GM19035 (cell line): ENCODE measurements at regions not wholly inside any gene's neighbourhood (a gene's known extent, or its start where the extent isn't known, plus 50 kb on each side); places are given as distances from the start of the nearest gene placed in this dataset.
A peak's percentile ranks its signal among the peaks of the same experiment; 100 is the strongest.
"Not testable (repeated sequence)": the region's sequence is repeated elsewhere in the genome, so short reads cannot be mapped to it uniquely, and the experiment has no call there.

Source experiments
- ATAC-seq: cut with Tn5 transposase; IDR thresholded peaks from one replicate; pipeline ENCODE4 v1.9.1; 2021; ENCODE audit not compliant: unreplicated experiment

DNA sequence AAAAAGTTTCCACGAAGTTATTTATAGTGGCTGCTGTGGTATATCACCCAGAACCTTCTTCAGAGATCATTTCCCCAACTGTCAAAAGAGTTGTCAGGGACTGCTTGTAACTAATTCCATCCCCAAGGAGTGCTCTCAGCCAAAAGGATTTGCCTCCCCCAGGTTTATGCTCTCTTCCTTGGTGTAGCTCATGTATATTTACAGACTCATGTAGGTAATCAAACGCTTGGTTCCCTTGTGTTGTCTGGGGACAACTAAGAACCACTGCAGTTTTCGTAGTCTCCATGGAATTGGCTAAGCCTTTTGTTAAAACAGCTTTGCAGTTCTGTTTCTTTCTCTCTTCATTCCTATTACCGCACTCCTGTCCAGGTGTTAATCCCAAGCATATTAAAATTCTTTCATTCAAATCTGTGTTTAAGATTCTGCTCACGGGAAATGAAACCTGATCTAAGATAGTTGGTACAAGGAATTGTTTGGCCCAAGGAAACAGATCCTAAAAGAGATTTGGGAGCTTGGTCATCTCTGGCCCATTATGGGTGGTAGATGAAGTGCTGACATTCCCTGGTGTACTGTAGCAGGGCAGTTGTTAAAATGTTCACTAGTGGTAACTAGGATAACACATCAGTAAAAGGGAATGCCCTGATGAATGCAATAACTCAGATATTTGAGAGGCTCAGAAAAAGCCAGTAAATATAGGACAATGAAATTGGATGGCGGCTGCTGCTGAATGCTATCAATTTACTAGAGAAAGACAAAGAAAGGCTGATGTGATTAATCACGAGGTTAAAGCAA lies 361.3 kb upstream of the GBE1 start:
- ATAC-seq: no peak

DNA sequence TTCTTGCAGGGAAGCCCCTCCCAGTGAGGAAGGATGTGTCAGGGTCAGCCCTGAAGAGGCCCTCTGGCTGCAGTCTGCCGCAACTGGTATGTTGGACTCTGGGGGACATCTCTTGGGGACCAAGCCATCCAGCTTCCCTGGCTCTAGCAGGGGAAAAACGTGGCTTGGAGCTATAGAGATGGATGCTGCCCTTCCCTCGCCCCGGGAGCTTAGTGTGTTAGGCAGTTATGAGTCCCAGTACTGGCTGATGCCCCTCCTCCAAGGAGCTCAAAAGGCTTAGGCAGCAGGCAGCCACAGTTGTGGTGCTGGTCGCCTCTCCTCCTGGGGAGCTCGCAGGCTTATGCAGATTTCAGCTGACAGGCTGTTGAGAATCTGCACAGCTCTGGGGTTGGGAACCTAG lies 353.1 kb upstream of the GBE1 start:
- ATAC-seq: no peak

DNA sequence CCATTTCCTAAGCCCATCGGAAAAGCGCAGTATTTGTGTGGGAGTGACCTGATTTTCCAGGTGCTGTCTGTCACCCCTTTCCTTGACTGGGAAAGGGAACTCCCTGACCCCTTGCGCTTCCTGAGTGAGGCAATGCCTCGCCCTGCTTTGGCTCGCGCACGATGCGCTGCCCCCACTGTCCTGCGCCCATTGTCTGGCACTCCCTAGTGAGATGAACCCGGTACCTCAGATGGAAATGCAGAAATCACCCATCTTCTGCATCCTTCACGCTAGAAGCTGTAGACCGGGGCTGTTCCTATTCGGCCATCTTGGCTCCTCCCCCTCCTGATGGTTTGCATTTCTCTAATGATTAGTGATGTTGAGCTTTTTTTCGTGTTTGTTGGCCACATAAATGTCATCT lies 349.3 kb upstream of the GBE1 start:
- ATAC-seq: not testable (repeated sequence)

DNA sequence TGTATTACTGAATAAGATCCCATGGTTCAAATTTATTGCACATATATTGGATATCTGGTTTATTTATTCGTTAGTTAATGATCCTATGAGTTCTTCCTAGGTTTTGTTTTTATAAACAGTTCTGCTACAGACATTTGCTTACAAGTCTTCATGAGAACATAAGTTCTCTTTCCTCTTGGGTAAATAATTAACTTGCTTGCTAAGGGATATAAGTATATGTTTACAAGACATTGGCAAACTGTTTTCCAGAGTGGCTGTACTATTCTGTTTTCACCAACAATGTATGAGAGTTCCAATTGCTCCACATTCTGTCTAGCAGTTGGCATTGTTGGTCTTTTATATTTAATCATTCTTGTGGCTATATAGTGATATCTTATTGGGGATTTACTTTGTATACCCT lies 341.8 kb upstream of the GBE1 start:
- ATAC-seq: no peak

DNA sequence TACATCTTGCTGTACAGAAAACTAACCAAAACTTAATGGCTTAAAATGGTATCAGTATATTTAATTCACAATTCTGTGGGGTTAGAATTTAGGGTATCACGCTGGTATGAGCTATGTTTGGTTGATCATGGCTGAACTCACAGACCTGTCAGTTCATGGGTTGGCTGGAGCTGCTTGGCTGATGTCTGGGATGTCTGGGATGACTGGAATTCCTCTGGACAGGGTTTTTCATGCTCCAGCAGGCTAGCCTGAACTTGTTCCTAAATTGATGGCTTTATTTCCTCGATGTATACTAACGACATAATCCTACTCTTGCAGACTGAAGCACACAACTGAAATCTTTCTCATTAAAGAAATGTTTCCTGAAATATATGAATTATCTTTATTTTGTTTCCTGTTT lies 338.9 kb upstream of the GBE1 start:
- ATAC-seq: no peak

DNA sequence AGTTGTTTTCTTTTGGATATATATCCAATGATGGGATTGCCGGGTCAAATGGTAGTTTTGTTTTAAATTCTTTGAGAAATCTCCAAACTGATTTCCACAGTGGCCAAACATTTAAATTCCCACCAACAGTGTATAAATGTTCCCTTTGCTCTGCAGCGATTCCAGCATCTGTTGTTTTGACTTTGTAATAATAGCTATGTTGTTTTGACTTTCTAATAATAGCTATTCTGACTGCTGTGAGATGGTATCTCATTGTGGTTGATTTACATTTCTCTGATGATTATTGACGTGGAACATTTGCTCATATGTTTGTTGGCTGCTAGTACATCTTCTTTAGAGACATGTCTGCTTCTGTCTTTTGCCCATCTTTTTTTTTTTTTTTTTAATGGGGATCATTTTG lies 332.2 kb upstream of the GBE1 start:
- ATAC-seq: no peak

DNA sequence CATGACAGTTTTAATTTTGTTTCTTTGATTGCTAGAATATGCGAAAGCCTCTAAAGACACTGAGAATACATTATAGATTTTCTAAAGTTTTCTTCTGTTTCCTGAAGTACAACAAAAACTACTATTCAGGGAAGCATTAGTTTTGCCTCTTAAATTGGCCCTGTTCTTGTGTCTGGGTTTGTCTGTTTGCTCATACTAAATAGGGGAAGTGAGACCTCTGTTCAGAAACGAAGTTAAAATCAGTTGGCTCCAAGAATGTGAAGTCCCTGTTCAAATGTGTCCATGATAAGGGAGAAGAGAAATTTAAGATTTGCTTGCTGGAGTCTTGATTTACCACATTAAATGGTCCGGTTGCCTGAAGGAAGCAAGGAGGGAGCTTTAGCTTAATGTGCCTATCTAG lies 327.3 kb upstream of the GBE1 start:
- ATAC-seq: peak; percentile 60

DNA sequence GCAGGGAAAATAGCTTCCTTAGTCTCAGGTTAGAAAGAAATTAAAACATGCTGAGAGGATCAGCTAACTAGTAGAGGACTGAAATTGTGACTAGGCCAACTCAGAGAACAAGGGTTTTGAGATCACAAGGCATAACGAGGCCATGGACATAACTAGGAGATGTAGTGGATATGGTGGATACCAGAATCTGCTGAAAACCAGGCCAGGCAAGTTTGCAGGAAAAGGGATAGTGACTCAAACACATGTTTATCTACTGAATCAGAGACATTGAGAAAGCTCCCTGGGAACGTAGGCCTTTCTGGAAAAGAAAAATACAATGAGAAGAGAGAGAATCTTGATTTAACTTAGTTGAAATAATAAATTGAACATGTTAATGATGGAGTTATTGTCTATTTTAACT lies 326.5 kb upstream of the GBE1 start:
- ATAC-seq: no peak

DNA sequence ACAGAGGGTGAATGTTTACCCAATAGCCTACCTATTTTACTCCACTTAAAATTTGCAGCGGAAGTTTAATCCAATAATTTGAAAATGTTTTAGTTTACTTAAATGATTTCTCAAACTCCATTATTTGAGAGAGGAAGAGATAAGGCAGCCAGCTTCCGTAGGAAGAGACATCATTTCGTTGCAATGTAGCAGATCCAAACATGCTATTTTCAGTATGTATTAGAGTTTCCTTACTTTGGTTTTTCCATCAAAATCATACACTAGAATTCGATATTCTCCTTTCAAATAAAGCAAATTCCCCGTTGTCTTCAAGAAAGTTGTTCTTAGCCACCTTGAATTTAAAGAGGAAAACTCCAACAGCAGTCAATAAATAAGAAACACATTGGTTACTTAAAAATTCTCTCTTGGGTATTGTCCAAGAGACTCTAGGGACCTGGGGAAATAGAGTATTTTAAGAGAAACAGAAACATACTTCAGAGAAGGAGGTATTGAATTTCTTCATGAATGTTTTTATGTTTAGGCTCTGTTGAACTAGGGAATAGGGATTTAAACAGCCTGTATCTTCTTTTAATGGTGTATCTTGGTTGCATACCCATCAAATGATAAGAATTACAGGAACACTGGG lies 324.5 kb upstream of the GBE1 start:
- ATAC-seq: no peak

DNA sequence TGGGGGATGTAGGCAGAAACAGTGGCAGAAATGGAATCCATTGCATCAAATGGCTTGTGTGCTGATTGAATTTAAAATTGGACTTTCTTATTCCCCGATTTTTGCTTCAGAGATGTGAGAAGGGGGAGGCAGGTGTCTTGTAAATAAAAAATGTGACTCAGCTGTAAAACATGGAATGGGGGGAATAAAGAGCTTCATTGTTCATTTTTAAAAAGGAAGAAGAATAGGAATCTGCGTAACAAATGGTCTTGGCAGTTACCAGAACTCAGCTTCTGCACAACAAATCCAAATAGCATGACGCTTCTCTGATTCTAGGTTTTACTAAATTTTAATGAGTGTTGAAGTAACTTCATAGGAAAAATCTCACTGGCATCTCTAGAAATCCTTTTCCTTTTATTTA lies 323.9 kb upstream of the GBE1 start:
- no peak for ATAC-seq

DNA sequence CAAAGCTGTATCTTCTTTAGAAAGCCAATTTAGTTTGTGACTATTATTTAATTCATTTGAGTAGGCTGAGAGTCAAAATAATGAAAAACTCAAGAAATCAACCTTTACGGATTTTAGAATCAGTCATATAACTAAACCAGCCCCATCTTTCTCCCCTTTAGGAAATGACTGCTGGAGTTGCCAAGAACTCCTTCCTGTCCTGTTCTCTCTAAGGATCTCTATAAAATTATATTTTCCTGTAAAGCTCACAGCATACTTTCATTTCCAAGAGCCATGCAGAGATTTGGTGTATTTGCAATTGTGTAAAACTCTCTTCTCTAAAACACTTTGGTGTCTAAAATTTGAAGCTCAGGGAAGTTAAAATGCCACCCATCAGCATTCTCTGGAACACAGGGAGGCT lies 323.4 kb upstream of the GBE1 start:
- no peak for ATAC-seq

DNA sequence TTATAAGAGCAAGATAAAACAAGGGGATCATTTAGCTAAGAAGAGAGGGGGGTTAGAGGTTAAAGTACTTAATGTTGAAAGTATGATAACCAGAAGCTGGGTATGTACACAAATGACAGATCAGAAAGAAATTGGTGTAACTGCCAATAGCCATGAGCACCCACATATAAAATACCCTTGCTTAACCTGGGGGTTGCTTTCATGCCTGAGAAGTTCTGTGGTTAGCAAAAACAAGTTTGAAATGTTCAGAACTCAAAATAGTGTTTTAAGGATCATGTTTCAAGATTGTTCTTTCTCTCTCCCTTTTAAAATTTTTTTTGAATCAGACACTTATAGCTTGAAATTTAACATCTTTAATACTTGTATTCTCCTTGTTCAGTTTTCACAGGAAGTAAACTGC lies 321.4 kb upstream of the GBE1 start:
- ATAC-seq: no peak

DNA sequence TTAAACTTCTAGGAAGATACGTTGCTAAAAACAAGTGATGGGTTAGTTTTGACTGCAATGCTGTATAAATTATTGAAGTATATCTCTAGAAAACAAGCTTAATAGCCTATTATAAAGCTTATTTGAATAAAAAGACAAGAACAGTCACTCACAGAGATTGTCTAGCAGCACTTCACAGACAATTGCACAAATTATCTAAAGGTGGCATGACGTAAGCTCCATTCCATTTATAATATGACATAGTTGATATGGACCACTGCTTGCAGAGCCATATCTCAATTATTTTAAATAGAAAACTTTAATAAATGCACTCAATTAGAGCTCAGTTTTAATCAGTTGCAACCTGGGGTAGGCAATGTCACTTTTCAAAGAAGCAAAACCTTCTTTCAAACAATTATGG lies 319.9 kb upstream of the GBE1 start:
- ATAC-seq: no peak

DNA sequence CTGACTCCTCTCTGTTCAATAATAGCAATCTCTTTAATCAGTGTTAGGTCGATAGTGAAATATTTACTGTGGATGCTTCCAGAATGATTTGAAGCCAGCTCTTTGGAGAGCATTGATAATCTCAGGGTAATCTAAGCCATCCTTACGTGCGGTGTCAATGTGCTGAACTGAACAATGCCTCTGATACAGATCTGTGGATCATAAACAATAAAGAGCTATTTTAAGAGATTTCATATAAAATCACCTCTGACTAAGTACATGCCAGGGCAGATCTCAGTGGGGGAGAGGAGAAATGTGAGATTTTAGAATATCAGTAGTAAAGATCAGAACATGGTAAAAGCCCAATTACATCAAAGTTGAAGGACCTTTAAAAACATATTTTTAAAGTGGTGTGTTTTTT lies 319.3 kb upstream of the GBE1 start:
- no peak for ATAC-seq

DNA sequence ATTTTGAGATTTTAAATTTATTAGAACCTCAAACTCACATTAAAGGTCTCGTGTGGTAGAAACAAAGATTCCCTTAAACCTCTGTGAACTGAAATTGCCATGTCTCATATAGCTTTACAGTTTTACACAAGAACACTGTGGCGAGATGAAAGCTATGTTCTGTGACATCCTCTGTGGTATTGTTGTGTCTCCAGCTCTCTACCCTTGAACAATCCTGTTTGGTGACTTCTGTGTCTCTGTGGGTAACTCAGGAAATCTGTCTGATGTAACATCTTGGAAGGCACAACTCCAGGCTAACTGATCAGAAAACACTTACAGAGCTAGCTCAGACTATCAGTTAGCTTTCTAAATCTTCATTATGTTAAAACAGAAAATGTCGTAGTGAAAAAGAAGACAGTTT lies 318.8 kb upstream of the GBE1 start:
- no peak for ATAC-seq

DNA sequence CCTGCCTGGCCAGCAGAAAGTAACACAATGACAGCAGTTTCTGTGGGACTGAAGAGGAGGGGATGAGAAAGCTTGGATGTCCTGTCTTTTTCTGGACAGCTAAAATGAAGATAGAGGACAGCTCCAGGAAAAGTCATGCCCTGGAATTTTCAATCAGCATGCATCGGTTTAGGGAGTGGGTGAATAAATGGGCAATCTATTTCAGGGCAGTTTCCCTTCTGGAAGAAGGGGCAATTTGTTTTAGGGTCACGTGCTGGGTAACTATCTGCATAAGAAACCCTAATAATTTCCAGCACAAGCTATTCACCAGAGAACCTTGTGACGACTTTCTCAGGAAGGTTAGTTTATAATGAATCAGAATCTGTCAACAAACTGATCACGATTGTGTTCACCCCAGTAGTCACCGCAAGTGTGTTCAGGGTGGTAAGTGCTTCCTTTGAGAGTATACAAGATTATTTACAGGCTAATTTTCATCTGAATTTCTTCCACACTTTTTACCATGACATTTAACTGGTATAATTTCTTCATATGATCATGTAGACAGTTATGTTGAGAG lies 318.0 kb upstream of the GBE1 start:
- ATAC-seq: no peak

DNA sequence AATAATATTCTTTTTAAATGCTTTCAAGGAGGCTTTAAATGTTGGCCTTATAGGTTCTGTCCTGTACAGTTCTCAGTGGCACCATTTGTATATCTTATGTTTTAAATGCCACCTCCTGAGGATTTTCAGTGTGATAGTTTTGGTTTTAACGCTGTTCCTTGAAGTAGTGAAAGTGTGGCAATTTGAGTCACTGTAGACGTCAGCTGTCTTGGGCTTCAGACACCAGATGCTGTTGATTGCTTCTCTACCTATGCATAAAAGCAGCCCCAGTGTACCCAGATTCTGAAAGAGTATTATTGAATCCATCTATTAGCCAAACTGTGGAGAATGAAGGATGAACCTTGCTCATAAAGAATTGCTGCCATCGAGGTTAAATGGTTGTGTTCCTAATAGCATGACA lies 316.8 kb upstream of the GBE1 start:
- no peak for ATAC-seq

DNA sequence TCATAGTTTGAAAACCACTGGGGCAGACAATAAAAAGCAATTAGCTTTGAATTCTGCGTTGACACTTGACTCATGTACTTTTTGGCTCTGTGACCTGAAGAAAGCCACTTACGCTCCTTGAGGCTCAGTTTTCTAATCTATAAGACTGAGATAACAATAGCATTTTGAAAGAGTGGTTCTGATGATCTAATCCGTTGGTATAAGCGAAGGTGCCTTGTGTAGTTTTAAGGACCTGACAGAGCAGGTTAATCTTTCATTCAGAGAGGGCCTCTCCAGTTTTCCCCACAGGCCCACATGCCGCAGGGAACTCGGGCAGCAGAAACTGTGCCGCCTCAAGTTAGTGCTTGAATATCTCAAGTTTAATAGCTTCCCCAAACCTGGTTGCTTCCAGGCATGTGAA lies 306.0 kb upstream of the GBE1 start:
- ATAC-seq: no peak

DNA sequence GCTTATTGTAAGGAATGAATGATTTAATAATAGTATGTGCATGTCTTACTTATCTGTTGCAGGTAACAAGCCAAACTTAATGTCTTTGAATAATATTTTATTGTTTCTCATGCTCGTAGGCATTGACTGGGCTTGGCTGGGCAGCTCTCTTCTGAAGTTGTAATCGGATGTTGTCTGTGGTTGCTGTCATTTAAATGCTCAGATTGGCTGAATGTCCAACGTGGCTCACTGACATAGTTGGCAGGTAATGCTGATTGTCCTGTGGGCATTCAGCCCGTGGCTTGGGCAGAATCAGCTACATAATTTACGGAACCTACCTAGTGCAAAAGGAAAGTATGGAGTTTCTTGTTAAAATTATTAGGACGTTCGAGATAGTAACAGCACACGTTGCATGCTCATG lies 297.4 kb upstream of the GBE1 start:
- ATAC-seq: no peak

DNA sequence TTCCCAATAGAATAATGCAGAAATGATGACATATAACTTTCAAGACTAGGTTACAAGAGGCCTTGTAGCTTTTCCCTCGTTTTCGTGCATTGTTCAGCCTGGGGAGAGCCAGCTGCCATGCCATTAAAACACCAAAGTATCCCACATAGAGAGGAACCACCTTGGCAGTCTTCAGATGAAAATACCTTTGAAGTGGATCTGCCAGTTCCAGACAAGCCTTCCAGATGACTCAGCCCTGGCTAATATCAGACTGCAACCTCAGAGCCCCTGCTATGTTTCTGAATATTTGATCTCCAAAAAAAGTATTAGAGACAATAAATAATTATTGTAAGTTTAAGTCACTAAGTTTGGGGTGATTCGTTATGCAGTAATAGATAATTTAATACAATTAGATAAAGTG lies 294.3 kb upstream of the GBE1 start:
- ATAC-seq: no peak

DNA sequence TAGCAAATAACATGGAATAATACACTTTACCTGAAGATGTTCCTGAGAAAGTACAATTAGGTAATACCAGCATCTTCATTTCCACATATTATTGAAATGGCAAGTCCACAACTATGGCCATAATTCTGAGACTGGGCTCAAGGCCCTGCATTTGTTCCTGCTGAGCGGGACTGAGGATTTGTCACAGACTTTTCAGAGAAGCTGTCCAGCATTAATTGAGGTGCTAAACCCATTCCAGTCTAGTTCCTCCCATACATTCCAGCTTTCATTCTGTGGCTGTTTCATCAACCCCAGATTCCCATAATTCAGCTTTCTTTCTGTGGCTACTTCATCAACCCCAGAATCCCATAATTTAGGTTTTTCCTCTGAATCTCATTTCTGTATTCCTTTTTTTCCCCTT lies 293.4 kb upstream of the GBE1 start:
- ATAC-seq: no peak

DNA sequence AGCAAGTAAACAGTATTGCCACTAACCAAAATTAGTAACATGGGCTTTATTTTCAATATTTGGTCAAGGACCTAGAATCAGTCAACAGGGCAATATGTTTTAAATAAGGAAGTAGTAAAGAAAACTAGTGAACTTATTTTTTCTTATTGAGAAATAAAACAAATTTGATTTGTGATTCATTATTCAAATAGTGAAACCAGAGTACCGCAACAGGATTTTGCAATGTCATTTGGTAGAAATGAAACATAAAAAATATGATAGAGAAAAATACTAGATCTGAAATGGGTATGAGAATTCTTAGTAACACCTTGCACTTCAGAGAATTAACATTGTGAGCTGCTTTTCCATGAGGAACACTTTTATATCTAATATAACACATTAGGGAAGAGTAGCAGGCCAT lies 291.8 kb upstream of the GBE1 start:
- ATAC-seq: no peak

DNA sequence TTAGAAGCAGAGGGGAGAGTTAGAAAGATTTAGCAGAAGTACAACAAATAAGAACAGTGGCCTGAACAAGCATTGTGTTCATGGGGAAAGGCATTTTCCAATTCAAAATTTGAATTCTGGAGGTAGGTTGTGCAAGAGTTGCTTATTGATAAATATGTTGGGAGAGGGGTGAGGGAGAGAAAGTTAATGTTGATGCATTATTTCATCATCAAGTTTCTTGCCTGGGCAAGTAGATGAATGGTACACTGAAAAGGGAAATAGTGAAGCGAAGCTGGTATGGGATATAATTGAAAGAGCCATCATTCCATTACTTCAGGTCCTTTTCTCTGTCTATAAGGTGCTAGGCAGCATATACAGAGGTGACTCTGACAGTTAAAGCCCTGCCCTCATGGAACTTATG lies 288.9 kb upstream of the GBE1 start:
- ATAC-seq: no peak
